GM23248 (cell line): ENCODE measurements at regions not wholly inside any gene's neighbourhood (a gene's known extent, or its start where the extent isn't known, plus 50 kb on each side); places are given as distances from the start of the nearest gene placed in this dataset.

Experiments used
- EZH2 ChIP-seq: fragments of 200-600 bp; sonication (generic); IDR thresholded peaks from 2 replicates; pipeline ENCODE4 v1.6.1; 2018; ENCODE audit warnings: antibody characterized with exemption, mild to moderate bottlenecking; ENCODE audit not compliant: insufficient read depth, poor library complexity, severe bottlenecking
- EZH2phosphoT487 ChIP-seq: fragments of 200-600 bp; sonication (generic); IDR thresholded peaks from 2 replicates; pipeline ENCODE4 v1.6.1; 2018; ENCODE audit warnings: antibody characterized with exemption, moderate library complexity, mild to moderate bottlenecking, low read depth; ENCODE audit not compliant: insufficient read depth

- TF ChIP-seq EZH2: no peak
- no peak for TF ChIP-seq EZH2phosphoT487
Measured at GRCh38 chr2:235149240-235149659, 197.4 kb downstream of the SH3BP4 start.
